ENCODE measurements at regions not wholly inside any gene's neighbourhood (a gene's known extent, or its start where the extent isn't known, plus 50 kb on each side); places are given as distances from the start of the nearest gene placed in this dataset.
"Not testable (repeated sequence)": the region's sequence is repeated elsewhere in the genome, so short reads cannot be mapped to it uniquely, and the experiment has no call there.

GRCh38 chr4:97101171-97101570 lies 1042.1 kb downstream of the STPG2 start:
- H3K27ac Mint-ChIP-seq, H3K36me3 Mint-ChIP-seq, H3K4me1 Mint-ChIP-seq, H3K4me3 Mint-ChIP-seq, H3K9me3 Mint-ChIP-seq, H3K27me3 Mint-ChIP-seq: not testable (repeated sequence)

- no peak overlapping the region for H3K27ac Mint-ChIP-seq
- no peaks in the 10 kb centered on the region for H3K4me1 Mint-ChIP-seq
- no peaks in the 10 kb centered on the region for H3K36me3 Mint-ChIP-seq
- peaks cover 4% of the 10 kb centered on the region for H3K9me3 Mint-ChIP-seq
- no peaks in the 10 kb centered on the region for H3K27me3 Mint-ChIP-seq
- no peak overlapping the region for H3K4me3 Mint-ChIP-seq
These were observed 1040.0 kb downstream of the STPG2 start for GRCh38 chr4:97103252-97103651.

GRCh38 chr4:97104006-97104405 lies 1039.3 kb downstream of the STPG2 start:
- no peak overlapping the region for H3K27ac Mint-ChIP-seq
- peaks cover 7% of the 10 kb centered on the region for H3K9me3 Mint-ChIP-seq
- no peaks in the 10 kb centered on the region for H3K36me3 Mint-ChIP-seq
- H3K4me1 Mint-ChIP-seq, result no peaks in the 10 kb centered on the region
- H3K27me3 Mint-ChIP-seq, result no peaks in the 10 kb centered on the region
- no peak overlapping the region for H3K4me3 Mint-ChIP-seq

- Mint-ChIP-seq H3K27me3 (no peaks in the 10 kb centered on the region), H3K4me1 (no peaks in the 10 kb centered on the region), H3K9me3 (peaks cover 9% of the 10 kb centered on the region), H3K36me3 (no peaks in the 10 kb centered on the region), H3K27ac (no peak overlapping the region), H3K4me3 (no peak overlapping the region)
These were observed 1038.6 kb downstream of the STPG2 start for GRCh38 chr4:97104666-97105065.

GRCh38 chr4:97105347-97106099 lies 1037.8 kb downstream of the STPG2 start:
- Mint-ChIP-seq H3K9me3 (peaks cover 5% of the 10 kb centered on the region), H3K36me3 (no peaks in the 10 kb centered on the region), H3K4me3 (no peak overlapping the region), H3K27ac (no peak overlapping the region), H3K27me3 (no peaks in the 10 kb centered on the region), H3K4me1 (no peaks in the 10 kb centered on the region)

- Mint-ChIP-seq H3K27ac (no peak overlapping the region), H3K27me3 (no peaks in the 10 kb centered on the region), H3K9me3 (peaks cover 5% of the 10 kb centered on the region), H3K4me3 (no peak overlapping the region), H3K36me3 (no peaks in the 10 kb centered on the region), H3K4me1 (no peaks in the 10 kb centered on the region)
These were observed 1037.1 kb downstream of the STPG2 start for GRCh38 chr4:97106161-97106560.

GRCh38 chr4:97110506-97110905 lies 1032.8 kb downstream of the STPG2 start:
- no peak overlapping the region for H3K27ac Mint-ChIP-seq

GRCh38 chr4:97116511-97116910 lies 1026.8 kb downstream of the STPG2 start:
- H3K27me3 Mint-ChIP-seq, result no peaks in the 10 kb centered on the region
- H3K36me3 Mint-ChIP-seq, result no peaks in the 10 kb centered on the region
- no peaks in the 10 kb centered on the region for H3K4me1 Mint-ChIP-seq
- no peak overlapping the region for H3K27ac Mint-ChIP-seq
- H3K9me3 Mint-ChIP-seq, result peaks cover 18% of the 10 kb centered on the region
- H3K4me3 Mint-ChIP-seq, result no peak overlapping the region

More at GRCh38 chr4:97110506-97110905, 1032.8 kb downstream of the STPG2 start:
- Mint-ChIP-seq H3K9me3 (peaks cover 5% of the 10 kb centered on the region), H3K27me3 (no peaks in the 10 kb centered on the region), H3K4me3 (no peak overlapping the region), H3K4me1 (no peaks in the 10 kb centered on the region), H3K36me3 (no peaks in the 10 kb centered on the region)

- no peaks in the 10 kb centered on the region for H3K36me3 Mint-ChIP-seq
- no peak overlapping the region for H3K4me3 Mint-ChIP-seq
- H3K4me1 Mint-ChIP-seq, result no peaks in the 10 kb centered on the region
- no peak overlapping the region for H3K27ac Mint-ChIP-seq
- H3K27me3 Mint-ChIP-seq, result no peaks in the 10 kb centered on the region
- H3K9me3 Mint-ChIP-seq, result peaks cover 26% of the 10 kb centered on the region
These were observed 1021.8 kb downstream of the STPG2 start for GRCh38 chr4:97121493-97121892.

- no peak overlapping the region for H3K4me3 Mint-ChIP-seq
- H3K9me3 Mint-ChIP-seq, result peaks cover 28% of the 10 kb centered on the region
- H3K4me1 Mint-ChIP-seq, result no peaks in the 10 kb centered on the region
- no peaks in the 10 kb centered on the region for H3K36me3 Mint-ChIP-seq
- H3K27me3 Mint-ChIP-seq, result no peaks in the 10 kb centered on the region
- no peak overlapping the region for H3K27ac Mint-ChIP-seq
These were observed 1019.7 kb downstream of the STPG2 start for GRCh38 chr4:97123573-97123972.

GRCh38 chr4:97132435-97132834 lies 1010.8 kb downstream of the STPG2 start:
- Mint-ChIP-seq H3K9me3 (peaks cover 18% of the 10 kb centered on the region), H3K27ac (no peak overlapping the region), H3K4me1 (no peaks in the 10 kb centered on the region), H3K27me3 (no peaks in the 10 kb centered on the region), H3K36me3 (no peaks in the 10 kb centered on the region), H3K4me3 (no peak overlapping the region)

- no peaks in the 10 kb centered on the region for H3K36me3 Mint-ChIP-seq
- no peak overlapping the region for H3K27ac Mint-ChIP-seq
- H3K4me3 Mint-ChIP-seq, result no peak overlapping the region
- H3K9me3 Mint-ChIP-seq, result peaks cover 19% of the 10 kb centered on the region
- no peaks in the 10 kb centered on the region for H3K4me1 Mint-ChIP-seq
- no peaks in the 10 kb centered on the region for H3K27me3 Mint-ChIP-seq
These were observed 1008.8 kb downstream of the STPG2 start for GRCh38 chr4:97134456-97134855.

GRCh38 chr4:97139791-97140190 lies 1003.5 kb downstream of the STPG2 start:
- Mint-ChIP-seq H3K4me1 (no peaks in the 10 kb centered on the region), H3K4me3 (no peak overlapping the region), H3K27me3 (no peaks in the 10 kb centered on the region), H3K9me3 (peaks cover 22% of the 10 kb centered on the region), H3K36me3 (no peaks in the 10 kb centered on the region), H3K27ac (no peak overlapping the region)

- Mint-ChIP-seq H3K4me1 (no peaks in the 10 kb centered on the region), H3K27ac (no peak overlapping the region), H3K9me3 (peaks cover 22% of the 10 kb centered on the region), H3K36me3 (no peaks in the 10 kb centered on the region), H3K27me3 (no peaks in the 10 kb centered on the region), H3K4me3 (no peak overlapping the region)
These were observed 1002.7 kb downstream of the STPG2 start for GRCh38 chr4:97140545-97140944.

GRCh38 chr4:97141332-97141731 lies 1001.9 kb downstream of the STPG2 start:
- H3K27ac Mint-ChIP-seq, H3K36me3 Mint-ChIP-seq, H3K27me3 Mint-ChIP-seq, H3K4me3 Mint-ChIP-seq, H3K4me1 Mint-ChIP-seq: not testable (repeated sequence)
- H3K9me3 Mint-ChIP-seq, result peaks cover 22% of the 10 kb centered on the region

- Mint-ChIP-seq H3K4me3 (no peak overlapping the region), H3K27ac (no peak overlapping the region), H3K4me1 (no peaks in the 10 kb centered on the region), H3K27me3 (no peaks in the 10 kb centered on the region), H3K36me3 (no peaks in the 10 kb centered on the region), H3K9me3 (peaks cover 22% of the 10 kb centered on the region)
These were observed 1000.9 kb downstream of the STPG2 start for GRCh38 chr4:97142410-97142809.

GRCh38 chr4:97142893-97143292 lies 1000.4 kb downstream of the STPG2 start:
- Mint-ChIP-seq H3K27me3 (no peaks in the 10 kb centered on the region), H3K4me3 (no peak overlapping the region), H3K4me1 (no peaks in the 10 kb centered on the region), H3K27ac (no peak overlapping the region), H3K36me3 (no peaks in the 10 kb centered on the region), H3K9me3 (peaks cover 22% of the 10 kb centered on the region)
